GM18499 (cell line): ENCODE measurements at regions not wholly inside any gene's neighbourhood (a gene's known extent, or its start where the extent isn't known, plus 50 kb on each side); places are given as distances from the start of the nearest gene placed in this dataset.
"Not testable (repeated sequence)": the region's sequence is repeated elsewhere in the genome, so short reads cannot be mapped to it uniquely, and the experiment has no call there.

Source experiments
- ATAC-seq: cut with Tn5 transposase; IDR thresholded peaks from one replicate; pipeline ENCODE4 v1.9.1; 2021; ENCODE audit warnings: moderate number of reproducible peaks; ENCODE audit not compliant: insufficient read depth, unreplicated experiment

DNA sequence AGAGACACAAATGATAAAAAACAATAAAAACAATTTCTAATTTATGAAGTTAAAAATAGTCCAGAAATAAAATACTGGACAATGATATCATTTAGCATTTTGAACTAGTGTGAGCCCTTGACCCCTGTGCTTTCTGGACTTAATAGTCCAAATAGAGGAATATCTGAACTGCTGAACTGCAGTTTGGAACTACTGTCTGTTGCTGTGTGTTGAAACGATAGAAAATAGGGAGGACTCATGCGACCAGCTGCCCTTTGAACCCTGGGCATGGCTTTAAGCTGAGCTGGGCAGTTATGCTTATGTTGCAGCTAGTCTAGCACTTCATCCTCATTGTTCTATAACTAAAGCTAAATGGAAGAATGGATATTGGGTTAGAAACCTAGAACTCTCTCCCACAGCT, 99.5 kb downstream of the FMR1NB start:
- ATAC-seq, result no peak

DNA sequence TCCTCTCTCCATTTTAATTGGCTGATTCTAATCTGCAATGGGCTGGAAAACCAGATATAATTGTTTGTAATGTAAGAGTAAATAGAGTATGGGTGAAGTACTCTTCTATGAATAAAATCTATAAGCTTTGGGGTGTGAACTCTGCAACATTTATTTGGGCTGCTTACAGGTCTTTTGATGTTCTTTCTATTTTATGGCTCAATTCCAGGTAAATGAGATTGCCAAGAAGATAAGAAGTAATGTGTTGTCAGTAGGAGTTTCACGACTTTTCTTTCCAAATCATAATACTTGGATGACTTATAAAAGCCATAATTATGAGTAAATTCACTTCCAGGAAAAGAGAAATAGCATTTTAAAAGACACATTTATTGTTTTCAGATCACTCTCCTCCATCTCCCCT, 103.5 kb downstream of the FMR1NB start:
- ATAC-seq, result no peak

DNA sequence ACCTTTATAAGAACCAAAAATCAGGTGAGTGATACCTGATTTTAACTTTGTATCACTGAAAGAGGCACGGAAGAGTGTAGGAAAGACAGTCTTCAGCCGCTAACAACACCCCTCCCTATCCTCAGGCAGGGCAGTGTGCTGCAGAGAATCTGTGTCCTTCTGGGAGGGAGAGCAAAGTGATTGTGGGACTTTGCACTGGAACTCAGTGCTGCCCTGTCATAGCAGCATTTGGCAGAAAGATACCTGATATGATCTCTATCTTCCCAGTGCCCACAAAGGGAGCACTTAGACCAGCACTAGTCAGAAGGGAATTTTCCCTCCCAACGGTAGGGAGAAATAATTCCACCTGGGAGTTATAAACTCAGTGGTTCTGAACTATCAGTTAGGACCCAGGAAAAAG, 139.0 kb downstream of the FMR1NB start:
- ATAC-seq, result no peak

- ATAC-seq, result no peak
These were observed 140.0 kb downstream of the FMR1NB start for GRCh38 chrX:148120999-148121623.

- ATAC-seq, result not testable (repeated sequence)
These were observed 147.9 kb downstream of the FMR1NB start for GRCh38 chrX:148128872-148129505.

DNA sequence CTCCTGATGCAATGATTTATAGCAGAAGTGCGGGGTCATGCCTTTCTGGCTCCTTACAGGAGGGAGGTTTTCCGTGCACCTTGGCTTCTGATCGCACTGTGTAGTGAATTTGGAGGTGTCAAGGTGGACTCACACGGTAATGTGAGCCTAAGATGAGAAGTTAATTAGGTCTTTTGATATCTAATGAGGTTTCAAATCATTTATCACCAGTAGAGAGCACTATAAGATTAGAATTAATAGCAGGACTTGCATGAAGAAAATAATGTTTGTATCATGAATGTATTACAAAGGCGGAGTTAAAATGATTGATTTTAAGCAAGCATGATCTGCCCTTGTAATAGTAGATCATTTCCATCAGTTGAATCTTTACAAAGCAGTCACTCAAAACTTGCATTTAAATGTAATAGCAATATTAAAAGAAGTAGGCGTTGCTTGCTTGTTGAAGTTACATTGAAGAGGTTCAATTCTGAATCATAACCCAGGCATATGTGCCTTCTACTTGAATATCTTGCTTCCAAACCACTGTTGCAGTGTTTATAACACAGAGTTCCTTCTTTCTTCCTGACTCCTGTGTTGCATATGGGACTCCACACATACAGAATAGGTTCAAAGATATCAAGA, 152.1 kb downstream of the FMR1NB start:
- no peak for ATAC-seq

DNA sequence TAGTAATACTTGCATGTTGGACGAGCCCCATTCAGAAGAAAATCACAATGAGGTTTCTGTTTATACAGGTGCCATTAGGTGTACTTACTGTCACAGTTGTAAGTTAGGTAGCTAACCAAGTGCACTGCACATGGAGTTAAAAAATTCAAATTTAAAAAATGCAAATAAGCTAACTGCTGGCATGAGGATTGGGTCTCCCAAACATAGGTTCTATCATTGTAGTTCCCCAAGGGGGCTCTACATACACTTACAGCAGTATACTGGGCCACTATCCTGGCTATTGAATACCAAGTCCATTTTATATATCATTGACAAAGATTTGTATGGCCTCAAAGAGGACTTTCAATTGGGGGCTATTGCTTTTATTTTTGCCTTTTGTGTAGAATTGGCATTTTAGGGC, 153.4 kb downstream of the FMR1NB start:
- no peak for ATAC-seq

DNA sequence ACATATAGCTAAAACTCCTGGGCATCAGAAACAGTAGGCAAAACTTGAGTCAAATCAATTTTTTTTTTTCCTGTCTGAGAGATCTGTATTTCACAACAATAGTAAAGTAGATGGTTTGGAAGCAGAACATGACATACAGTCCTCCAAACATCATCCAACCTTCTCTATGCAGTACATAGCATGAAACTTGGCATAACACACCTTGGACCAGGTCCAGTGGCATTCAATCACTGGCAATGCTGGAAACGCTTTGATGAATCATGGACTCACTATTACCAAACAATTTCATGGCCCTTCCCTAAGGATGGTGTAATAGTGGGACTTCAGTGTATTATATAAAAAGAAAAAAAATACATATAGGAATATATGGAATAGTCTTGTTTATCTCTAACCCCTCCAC, 154.6 kb downstream of the FMR1NB start:
- no peak for ATAC-seq

- no peak for ATAC-seq
These were observed 165.0 kb downstream of the FMR1NB start for GRCh38 chrX:148146121-148146520.

- no peak for ATAC-seq
These were observed 175.8 kb downstream of the FMR1NB start for GRCh38 chrX:148156986-148157385.

- no peak for ATAC-seq
These were observed 178.7 kb downstream of the FMR1NB start for GRCh38 chrX:148159796-148160195.

GRCh38 chrX:148161701-148162100, 180.6 kb downstream of the FMR1NB start:
- ATAC-seq, result no peak

DNA sequence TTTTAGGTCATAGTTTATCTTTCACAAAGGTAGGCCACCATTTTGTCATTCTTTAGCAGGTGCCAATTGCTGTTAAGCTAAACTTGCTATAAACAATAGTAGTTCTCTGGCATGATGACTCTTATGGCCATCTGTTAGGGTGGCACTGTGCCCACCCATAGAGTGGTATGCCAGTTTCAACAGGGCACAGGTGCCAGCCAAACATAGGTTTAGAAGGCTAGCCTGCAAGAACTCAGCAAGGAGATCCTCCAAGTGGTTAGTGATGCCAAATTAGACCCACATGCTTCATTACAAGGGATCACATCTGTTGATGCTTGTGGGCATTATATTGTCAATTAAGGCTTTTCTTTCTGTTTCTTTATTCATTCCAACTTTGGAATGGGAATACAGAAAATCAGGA, 204.5 kb downstream of the FMR1NB start:
- no peak for ATAC-seq

- no peak for ATAC-seq
These were observed 211.4 kb downstream of the FMR1NB start for GRCh38 chrX:148192547-148192946.

DNA sequence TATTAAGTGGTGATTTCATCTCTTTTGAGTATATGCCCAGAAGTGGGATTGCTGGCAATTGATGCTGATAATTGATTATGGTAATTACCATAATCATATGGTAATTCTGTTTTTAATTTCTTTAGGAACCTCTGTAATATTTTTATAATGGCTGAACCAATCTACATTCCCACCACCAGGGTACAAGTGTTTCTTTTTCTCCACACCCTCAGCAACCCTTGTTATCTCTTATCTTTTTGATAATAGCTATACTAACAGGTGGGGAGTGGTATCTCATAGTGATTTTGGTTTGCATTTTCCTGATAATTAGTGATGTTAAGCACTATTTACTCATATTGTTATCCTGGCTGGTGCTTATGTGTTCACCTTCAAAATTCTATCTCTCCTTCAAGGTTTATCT, 212.6 kb downstream of the FMR1NB start:
- ATAC-seq, result no peak

GRCh38 chrX:148203531-148203930, 222.4 kb downstream of the FMR1NB start:
- ATAC-seq, result no peak

GRCh38 chrX:148204195-148204594, 223.1 kb downstream of the FMR1NB start:
- no peak for ATAC-seq

GRCh38 chrX:148214786-148215185, 233.6 kb downstream of the FMR1NB start:
- no peak for ATAC-seq

GRCh38 chrX:148215726-148216125, 234.6 kb downstream of the FMR1NB start:
- ATAC-seq, result no peak

DNA sequence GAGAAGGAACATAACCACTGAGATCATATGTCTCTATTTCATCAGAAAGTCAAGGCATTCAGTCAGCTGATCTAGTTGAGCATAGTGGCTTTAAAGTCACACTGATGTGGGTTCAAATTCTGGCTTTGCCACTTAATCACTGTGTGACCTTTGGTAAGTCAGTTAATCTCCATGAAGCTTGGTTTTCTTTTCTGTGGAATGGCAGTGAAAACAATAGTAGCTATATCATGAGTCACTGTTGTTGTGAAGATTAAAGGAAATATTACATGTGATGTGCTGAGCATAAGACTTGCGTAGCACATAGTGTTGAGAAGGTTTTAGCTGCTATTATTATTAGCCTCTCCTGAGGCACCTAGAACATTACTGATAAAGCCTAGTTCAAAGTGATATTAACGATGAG, 242.2 kb downstream of the FMR1NB start:
- no peak for ATAC-seq

- ATAC-seq, result no peak
These were observed 247.4 kb downstream of the FMR1NB start for GRCh38 chrX:148228521-148228920.

- no peak for ATAC-seq
These were observed 248.7 kb downstream of the FMR1NB start for GRCh38 chrX:148229801-148230303.
